ENCODE measurements at regions not wholly inside any gene's neighbourhood (a gene's known extent, or its start where the extent isn't known, plus 50 kb on each side); places are given as distances from the start of the nearest gene placed in this dataset.

- Mint-ChIP-seq H3K4me1 (peaks cover 91% of the 10 kb centered on the region), H3K4me3 (no peak overlapping the region), H3K9me3 (no peaks in the 10 kb centered on the region), H3K27ac (no peak overlapping the region), H3K36me3 (no peaks in the 10 kb centered on the region)
- DNase-seq (ENCODE audit: low spot score in 2 of 2) (no peak), ATAC-seq (peak; percentile 70)
These were observed 90.5 kb upstream of the MGAT5 start for GRCh38 chr2:134163336-134163735.

- no peak for ATAC-seq
- Mint-ChIP-seq H3K4me3 (no peak overlapping the region), H3K27ac (peak overlapping the region; percentile 33), H3K4me1 (peaks cover 89% of the 10 kb centered on the region), H3K36me3 (no peaks in the 10 kb centered on the region), H3K9me3 (no peaks in the 10 kb centered on the region)
- DNase-seq (ENCODE audit: low spot score in 2 of 2): no peak
These were observed 89.6 kb upstream of the MGAT5 start for GRCh38 chr2:134164306-134164705.

- H3K4me3 Mint-ChIP-seq: no peak overlapping the region
- no peak for ATAC-seq
- no peaks in the 10 kb centered on the region for H3K9me3 Mint-ChIP-seq
- H3K4me1 Mint-ChIP-seq: peaks cover 85% of the 10 kb centered on the region
- no peak for DNase-seq (ENCODE audit: low spot score in 2 of 2)
- H3K27ac Mint-ChIP-seq: peak overlapping the region; percentile 4
- no peaks in the 10 kb centered on the region for H3K36me3 Mint-ChIP-seq
These were observed 86.9 kb upstream of the MGAT5 start for GRCh38 chr2:134167015-134167414.

- Mint-ChIP-seq H3K4me3 (no peak overlapping the region), H3K4me1 (peaks cover 76% of the 10 kb centered on the region), H3K9me3 (no peaks in the 10 kb centered on the region), H3K36me3 (no peaks in the 10 kb centered on the region), H3K27ac (no peak overlapping the region)
- peak; percentile 96 for ATAC-seq
- DNase-seq (ENCODE audit: low spot score in 2 of 2): no peak
These were observed 84.1 kb upstream of the MGAT5 start for GRCh38 chr2:134169788-134170187.

- DNase-seq (ENCODE audit: low spot score in 2 of 2) (no peak), ATAC-seq (peak; percentile 19)
- H3K36me3 Mint-ChIP-seq: no peaks in the 10 kb centered on the region
These were observed 83.6 kb upstream of the MGAT5 start for GRCh38 chr2:134170294-134170693.

GRCh38 chr2:134170700-134171099, 83.2 kb upstream of the MGAT5 start:
- ATAC-seq (no peak), DNase-seq (ENCODE audit: low spot score in 2 of 2) (no peak)
- H3K9me3 Mint-ChIP-seq: no peaks in the 10 kb centered on the region
- H3K27ac Mint-ChIP-seq: no peak overlapping the region
- no peak overlapping the region for H3K4me3 Mint-ChIP-seq
- no peaks in the 10 kb centered on the region for H3K36me3 Mint-ChIP-seq
- H3K4me1 Mint-ChIP-seq: peaks cover 76% of the 10 kb centered on the region

More at GRCh38 chr2:134170294-134170693, 83.6 kb upstream of the MGAT5 start:
- H3K9me3 Mint-ChIP-seq: no peaks in the 10 kb centered on the region
- H3K4me3 Mint-ChIP-seq: no peak overlapping the region
- H3K27ac Mint-ChIP-seq: no peak overlapping the region
- peaks cover 76% of the 10 kb centered on the region for H3K4me1 Mint-ChIP-seq

GRCh38 chr2:134173338-134174016, 80.4 kb upstream of the MGAT5 start:
- H3K9me3 Mint-ChIP-seq: no peaks in the 10 kb centered on the region
- H3K4me1 Mint-ChIP-seq: peaks cover 80% of the 10 kb centered on the region
- no peaks in the 10 kb centered on the region for H3K36me3 Mint-ChIP-seq
- ATAC-seq (no peak), DNase-seq (ENCODE audit: low spot score in 2 of 2) (no peak)
- H3K4me3 Mint-ChIP-seq: no peak overlapping the region
- H3K27ac Mint-ChIP-seq: no peak overlapping the region

- H3K4me3 Mint-ChIP-seq: no peak overlapping the region
- H3K36me3 Mint-ChIP-seq: no peaks in the 10 kb centered on the region
- no peak overlapping the region for H3K27ac Mint-ChIP-seq
- no peaks in the 10 kb centered on the region for H3K9me3 Mint-ChIP-seq
- ATAC-seq (no peak), DNase-seq (ENCODE audit: low spot score in 2 of 2) (no peak)
- peaks cover 83% of the 10 kb centered on the region for H3K4me1 Mint-ChIP-seq
These were observed 79.2 kb upstream of the MGAT5 start for GRCh38 chr2:134174711-134175110.

- Mint-ChIP-seq H3K36me3 (no peaks in the 10 kb centered on the region), H3K9me3 (no peaks in the 10 kb centered on the region), H3K4me1 (peaks cover 79% of the 10 kb centered on the region), H3K4me3 (no peak overlapping the region), H3K27ac (peak overlapping the region; percentile 50)
- no peak for ATAC-seq
- DNase-seq (ENCODE audit: low spot score in 2 of 2): no peak
These were observed 78.0 kb upstream of the MGAT5 start for GRCh38 chr2:134175834-134176233.

- Mint-ChIP-seq H3K36me3 (no peaks in the 10 kb centered on the region), H3K4me3 (no peak overlapping the region), H3K4me1 (peaks cover 86% of the 10 kb centered on the region), H3K9me3 (no peaks in the 10 kb centered on the region), H3K27ac (peak overlapping the region; percentile 75)
- ATAC-seq (no peak), DNase-seq (ENCODE audit: low spot score in 2 of 2) (no peak)
These were observed 76.4 kb upstream of the MGAT5 start for GRCh38 chr2:134177351-134177931.

- H3K9me3 Mint-ChIP-seq: no peaks in the 10 kb centered on the region
- no peak for DNase-seq (ENCODE audit: low spot score in 2 of 2)
- H3K27ac Mint-ChIP-seq: peak overlapping the region; percentile 43
- H3K4me1 Mint-ChIP-seq: peaks cover 85% of the 10 kb centered on the region
- no peak overlapping the region for H3K4me3 Mint-ChIP-seq
- no peaks in the 10 kb centered on the region for H3K36me3 Mint-ChIP-seq
- no peak for ATAC-seq
These were observed 75.6 kb upstream of the MGAT5 start for GRCh38 chr2:134178138-134178877.

GRCh38 chr2:134181219-134181618, 72.7 kb upstream of the MGAT5 start:
- DNase-seq (ENCODE audit: low spot score in 2 of 2) (no peak), ATAC-seq (peak; percentile 80)
- Mint-ChIP-seq H3K36me3 (no peaks in the 10 kb centered on the region), H3K27ac (peak overlapping the region; percentile 87), H3K9me3 (no peaks in the 10 kb centered on the region), H3K4me3 (peak overlapping the region; percentile 41), H3K4me1 (peaks cover 85% of the 10 kb centered on the region)

GRCh38 chr2:134183679-134184078, 70.2 kb upstream of the MGAT5 start:
- Mint-ChIP-seq H3K36me3 (no peaks in the 10 kb centered on the region), H3K4me3 (no peak overlapping the region), H3K27ac (no peak overlapping the region), H3K4me1 (peaks cover 78% of the 10 kb centered on the region), H3K9me3 (no peaks in the 10 kb centered on the region)
- DNase-seq (ENCODE audit: low spot score in 2 of 2) (no peak), ATAC-seq (no peak)

- ATAC-seq (no peak), DNase-seq (ENCODE audit: low spot score in 2 of 2) (no peak)
- H3K4me1 Mint-ChIP-seq: peaks cover 68% of the 10 kb centered on the region
- no peaks in the 10 kb centered on the region for H3K36me3 Mint-ChIP-seq
- H3K4me3 Mint-ChIP-seq: no peak overlapping the region
- H3K9me3 Mint-ChIP-seq: no peaks in the 10 kb centered on the region
- no peak overlapping the region for H3K27ac Mint-ChIP-seq
These were observed 68.2 kb upstream of the MGAT5 start for GRCh38 chr2:134185639-134186038.

- H3K4me3 Mint-ChIP-seq: no peak overlapping the region
- ATAC-seq: no peak
- H3K4me1 Mint-ChIP-seq: peaks cover 50% of the 10 kb centered on the region
- no peak for DNase-seq (ENCODE audit: low spot score in 2 of 2)
- H3K27ac Mint-ChIP-seq: no peak overlapping the region
- no peaks in the 10 kb centered on the region for H3K36me3 Mint-ChIP-seq
- peaks cover 3% of the 10 kb centered on the region for H3K9me3 Mint-ChIP-seq
These were observed 64.7 kb upstream of the MGAT5 start for GRCh38 chr2:134189009-134189720.
